EH (cell line): ENCODE measurements at regions not wholly inside any gene's neighbourhood (a gene's known extent, or its start where the extent isn't known, plus 50 kb on each side); places are given as distances from the start of the nearest gene placed in this dataset.
A peak's percentile ranks its signal among the peaks of the same experiment; 100 is the strongest.
"Not testable (repeated sequence)": the region's sequence is repeated elsewhere in the genome, so short reads cannot be mapped to it uniquely, and the experiment has no call there.

Experiments
- DNase-seq: peaks from one replicate; pipeline ENCODE4 v3.0.0-alpha.2; 2015; ENCODE audit warnings: low read depth

- no peak for DNase-seq
These were observed 1072.3 kb upstream of the DIAPH2 start for GRCh38 chrX:95612350-95612749.

GRCh38 chrX:95622200-95622599 is 1062.4 kb upstream of the DIAPH2 start:
- no peak for DNase-seq

- no peak for DNase-seq
These were observed 1057.9 kb upstream of the DIAPH2 start for GRCh38 chrX:95626748-95627147.

GRCh38 chrX:95628796-95629195 is 1055.8 kb upstream of the DIAPH2 start:
- DNase-seq = no peak

- DNase-seq = no peak
These were observed 1054.9 kb upstream of the DIAPH2 start for GRCh38 chrX:95629737-95630136.

- DNase-seq = no peak
These were observed 1044.4 kb upstream of the DIAPH2 start for GRCh38 chrX:95640226-95640625.

GRCh38 chrX:95645738-95646137 is 1038.9 kb upstream of the DIAPH2 start:
- no peak for DNase-seq

GRCh38 chrX:95662200-95662599 is 1022.4 kb upstream of the DIAPH2 start:
- DNase-seq = no peak

- DNase-seq = no peak
These were observed 1018.6 kb upstream of the DIAPH2 start for GRCh38 chrX:95666056-95666455.

GRCh38 chrX:95675011-95675410 is 1009.6 kb upstream of the DIAPH2 start:
- no peak for DNase-seq

- no peak for DNase-seq
These were observed 1008.8 kb upstream of the DIAPH2 start for GRCh38 chrX:95675794-95676193.

GRCh38 chrX:95678679-95679078 is 1006.0 kb upstream of the DIAPH2 start:
- no peak for DNase-seq

GRCh38 chrX:95693365-95693764 is 991.3 kb upstream of the DIAPH2 start:
- DNase-seq = no peak

GRCh38 chrX:95703696-95704095 is 980.9 kb upstream of the DIAPH2 start:
- DNase-seq = no peak

- no peak for DNase-seq
These were observed 967.8 kb upstream of the DIAPH2 start for GRCh38 chrX:95716841-95717240.

GRCh38 chrX:95718746-95719145 is 965.9 kb upstream of the DIAPH2 start:
- no peak for DNase-seq

GRCh38 chrX:95721011-95721410 is 963.6 kb upstream of the DIAPH2 start:
- no peak for DNase-seq

- no peak for DNase-seq
These were observed 956.2 kb upstream of the DIAPH2 start for GRCh38 chrX:95728446-95728845.

GRCh38 chrX:95729401-95729800 is 955.2 kb upstream of the DIAPH2 start:
- no peak for DNase-seq

- DNase-seq = no peak
These were observed 951.2 kb upstream of the DIAPH2 start for GRCh38 chrX:95733426-95733825.

- DNase-seq = no peak
These were observed 930.2 kb upstream of the DIAPH2 start for GRCh38 chrX:95754411-95754810.

- no peak for DNase-seq
These were observed 924.3 kb upstream of the DIAPH2 start for GRCh38 chrX:95760356-95760755.

GRCh38 chrX:95762716-95763115 is 921.9 kb upstream of the DIAPH2 start:
- DNase-seq = no peak

- peak; percentile 0 for DNase-seq
These were observed 919.6 kb upstream of the DIAPH2 start for GRCh38 chrX:95764972-95765451.

GRCh38 chrX:95771198-95771597 is 913.4 kb upstream of the DIAPH2 start:
- not testable (repeated sequence) for DNase-seq
